ENCODE measurements at regions not wholly inside any gene's neighbourhood (a gene's known extent, or its start where the extent isn't known, plus 50 kb on each side); places are given as distances from the start of the nearest gene placed in this dataset.

DNA sequence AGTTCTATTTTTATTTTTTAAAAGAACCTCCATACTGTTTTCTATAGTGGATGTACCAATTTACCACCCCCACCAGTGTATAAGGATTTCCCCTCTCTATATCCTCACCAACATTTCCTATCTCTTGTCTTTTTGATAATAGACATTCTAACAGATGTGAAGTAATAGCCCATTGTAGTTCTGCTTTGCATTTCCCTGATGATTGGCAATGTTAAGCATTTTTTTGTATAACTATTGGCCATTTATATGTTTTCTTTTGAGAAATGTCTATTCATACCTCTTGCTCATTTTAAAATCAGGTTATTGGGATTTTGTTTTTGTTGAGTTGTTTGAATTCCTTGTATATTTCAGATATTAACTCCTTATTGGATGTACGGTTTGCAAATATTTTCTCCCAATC, 251.1 kb upstream of the HTR2C start:
- DNase-seq (ENCODE audit: low spot score) = no peak

DNA sequence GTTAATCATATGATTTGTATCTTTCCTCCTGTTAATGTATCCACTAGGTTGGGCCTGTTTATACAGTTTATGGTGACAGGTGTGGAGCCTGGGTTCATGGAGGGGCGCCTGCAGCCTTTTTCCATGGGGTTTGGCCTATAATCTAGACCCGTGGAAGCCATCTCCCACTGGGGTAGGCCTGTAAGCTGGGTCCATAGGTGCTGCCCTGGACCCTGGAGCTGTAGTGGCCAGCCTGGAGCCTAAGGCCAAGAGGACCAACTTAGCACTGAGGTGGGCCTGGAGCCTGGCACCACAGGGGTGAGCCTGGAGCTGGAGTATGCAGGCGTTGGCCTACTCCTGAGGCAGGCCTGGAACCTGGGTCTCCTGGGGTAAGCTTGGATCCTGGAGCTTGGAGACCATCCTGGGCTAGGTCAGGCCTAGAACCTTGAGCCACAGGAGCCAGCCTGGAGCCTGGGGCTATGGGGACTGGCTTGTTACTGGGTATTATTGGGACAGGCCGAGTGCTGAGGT, 249.4 kb upstream of the HTR2C start:
- no peak for DNase-seq (ENCODE audit: low spot score)

DNA sequence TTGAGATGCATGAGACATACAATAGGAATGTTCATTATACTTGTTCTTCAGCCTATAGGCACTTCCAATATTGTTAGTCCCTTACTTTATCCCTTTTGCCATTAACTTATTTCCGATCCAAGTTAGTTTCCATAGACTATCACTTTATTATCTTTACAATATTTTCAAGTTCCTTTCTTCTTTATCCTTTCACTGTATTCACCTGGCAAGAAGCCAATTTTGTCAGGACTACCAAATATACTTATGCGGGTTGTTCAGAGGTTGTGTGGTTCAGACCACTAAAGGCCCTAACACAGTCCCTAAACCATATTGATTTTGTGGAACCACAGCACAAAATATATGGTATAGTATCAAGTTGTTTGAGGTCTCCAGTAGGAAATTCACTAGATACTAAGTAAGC, 245.0 kb upstream of the HTR2C start:
- DNase-seq (ENCODE audit: low spot score) = no peak

DNA sequence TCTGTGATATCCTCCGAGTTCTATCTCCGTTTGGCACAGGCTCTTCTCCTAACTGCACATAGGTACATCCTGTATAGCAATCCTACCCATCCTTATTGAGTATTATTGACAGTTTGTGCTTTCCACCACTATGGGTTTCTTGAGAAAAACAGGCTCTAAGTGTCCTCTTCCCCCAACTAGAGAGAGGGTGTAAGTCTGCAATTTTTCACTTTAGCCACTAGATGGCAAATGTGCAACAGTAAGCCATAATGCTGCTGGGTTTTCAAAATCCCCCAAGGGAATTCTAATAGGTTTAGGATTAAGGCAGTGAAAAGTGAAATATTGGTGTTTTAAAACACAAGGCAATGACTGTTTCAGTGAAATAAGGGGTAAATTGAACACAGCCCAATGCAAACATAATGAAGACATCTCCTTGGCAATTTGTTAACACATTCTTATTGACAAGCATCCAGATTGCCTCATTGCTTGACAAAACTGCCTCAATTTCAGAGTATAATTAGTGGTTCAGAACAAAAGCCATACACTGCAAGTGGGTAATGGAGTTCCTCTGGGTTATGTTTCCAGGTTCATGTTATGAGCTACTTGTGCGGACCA, 239.0 kb upstream of the HTR2C start:
- peak; percentile 12 for DNase-seq (ENCODE audit: low spot score)

DNA sequence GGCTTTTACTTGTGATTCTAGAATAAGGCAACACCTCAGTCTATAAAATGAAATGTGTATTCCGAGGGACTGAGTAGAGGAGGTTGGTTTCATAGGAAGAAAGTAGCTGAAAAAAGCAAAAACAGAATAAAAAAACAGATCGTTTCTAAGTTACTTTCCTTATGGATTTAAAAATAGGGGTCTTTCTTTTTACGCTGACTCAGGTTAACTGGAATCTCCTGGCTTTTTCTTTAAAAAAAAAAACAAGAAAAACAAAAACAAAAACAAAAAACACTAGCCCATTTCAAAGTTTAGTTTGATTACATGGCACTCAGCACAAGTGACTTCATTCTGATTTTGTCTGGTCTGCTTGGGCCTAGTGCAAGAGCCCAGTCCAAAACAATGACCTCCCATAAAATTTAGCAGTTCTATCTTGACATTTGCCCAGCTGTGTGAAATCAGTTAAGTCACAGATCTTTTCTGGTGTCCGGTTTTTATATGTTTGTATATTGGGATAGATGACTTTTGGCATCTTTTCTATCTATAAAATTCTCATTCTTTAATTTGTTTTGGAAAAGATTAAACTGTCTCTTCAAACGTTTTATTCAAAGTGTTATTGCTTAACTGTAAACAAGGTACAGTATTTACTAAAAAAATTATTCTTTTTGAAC, 222.7 kb upstream of the HTR2C start:
- DNase-seq (ENCODE audit: low spot score) = no peak

DNA sequence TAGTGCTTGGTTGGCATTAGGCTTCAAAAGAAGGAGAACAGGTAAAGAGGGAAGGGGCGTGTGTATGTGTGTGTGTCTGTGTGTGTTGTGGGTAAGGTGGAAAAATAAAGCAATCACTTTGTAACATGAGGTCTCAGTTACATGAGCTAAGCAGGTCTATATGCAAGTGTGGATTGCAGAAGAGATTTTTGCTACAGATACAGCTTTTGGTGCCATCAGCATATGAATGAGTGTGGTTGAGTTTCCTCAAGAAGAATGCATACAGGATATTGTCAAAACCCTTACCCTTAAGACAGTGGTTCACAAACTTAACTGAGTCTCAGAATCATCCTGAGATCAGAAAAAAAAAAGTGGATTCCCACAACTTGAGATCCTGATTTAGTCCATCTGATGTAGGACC, 220.5 kb upstream of the HTR2C start:
- no peak for DNase-seq (ENCODE audit: low spot score)

DNA sequence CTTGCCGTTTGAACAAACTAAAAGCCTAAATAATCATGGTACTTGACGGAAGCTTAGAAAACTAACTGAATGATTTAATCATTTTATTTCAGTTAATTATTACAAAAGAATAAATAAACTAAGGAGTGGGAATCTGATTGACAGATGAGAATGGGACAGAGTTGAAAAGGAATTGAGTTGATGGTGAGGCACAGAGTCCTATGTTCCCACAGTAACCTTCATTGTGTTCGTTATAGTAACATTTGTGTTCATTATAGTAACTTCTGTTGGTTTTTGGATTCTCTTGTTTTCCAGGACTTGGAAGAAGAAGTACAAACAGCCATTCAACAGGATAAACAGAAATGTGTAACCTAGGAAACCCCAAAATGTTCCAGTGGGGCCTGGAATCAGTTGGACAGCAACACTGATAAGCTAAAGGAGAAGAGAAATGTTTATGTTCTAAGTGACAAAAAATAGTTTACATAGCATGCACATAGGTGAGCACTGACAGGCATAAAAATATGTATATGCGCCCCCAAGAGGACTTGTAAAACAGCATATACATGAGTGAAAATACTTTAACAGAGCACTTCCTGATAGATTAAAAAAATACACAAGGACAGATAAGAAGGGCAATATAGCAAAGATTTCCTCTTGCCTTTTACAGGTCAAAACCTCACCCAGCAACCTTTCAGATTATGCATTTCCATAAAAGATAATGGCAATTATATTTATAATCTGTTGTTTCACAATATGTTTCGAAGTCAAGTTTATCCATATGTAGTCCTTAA, 218.6 kb upstream of the HTR2C start:
- DNase-seq (ENCODE audit: low spot score) = no peak

DNA sequence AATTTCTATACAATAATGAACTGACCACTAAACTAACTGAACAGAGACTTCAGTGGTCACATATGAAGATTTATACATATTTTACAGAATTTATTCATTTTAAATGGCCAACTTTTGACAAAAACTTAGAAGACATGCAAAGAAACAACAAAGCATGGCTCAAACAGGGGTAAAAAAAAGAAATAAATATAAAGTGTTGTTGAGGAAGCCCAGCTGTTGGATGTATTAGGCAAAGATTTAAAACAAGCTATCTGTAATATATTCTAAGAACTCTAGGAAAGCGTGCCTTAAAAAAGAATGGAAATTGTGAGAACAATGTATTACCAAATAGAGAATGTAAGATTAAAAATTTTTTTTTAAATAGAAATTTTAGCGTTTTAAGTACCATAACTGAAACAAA, 210.9 kb upstream of the HTR2C start:
- DNase-seq (ENCODE audit: low spot score) = no peak

DNA sequence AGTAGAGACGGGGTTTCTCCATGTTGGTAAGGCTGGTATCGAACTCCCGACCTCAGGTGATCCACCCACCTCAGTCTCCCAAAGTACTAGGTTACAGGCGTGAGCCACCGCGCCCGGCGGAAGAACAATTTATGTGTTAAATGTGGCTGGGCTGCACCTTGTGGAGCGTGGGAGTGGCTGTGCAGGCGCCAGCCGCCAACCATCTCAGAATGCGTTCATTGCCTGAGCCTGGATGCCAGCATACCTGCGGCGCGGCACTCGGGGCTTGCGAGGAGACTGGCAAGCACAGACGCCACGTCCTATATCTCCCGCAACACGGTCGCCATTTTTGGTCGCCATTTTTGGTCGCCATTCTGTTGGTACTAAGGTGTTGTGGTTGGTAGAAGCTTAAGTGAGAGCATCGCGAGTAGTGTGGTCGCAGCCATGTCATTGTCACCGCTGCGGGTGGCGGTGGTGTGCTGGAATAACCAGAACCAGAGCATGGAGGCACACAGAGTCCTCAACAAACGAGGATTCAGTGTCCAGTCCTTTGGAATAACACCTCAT, 193.6 kb upstream of the HTR2C start:
- no peak for DNase-seq (ENCODE audit: low spot score)
